DMS53 (cell line): ENCODE measurements at regions not wholly inside any gene's neighbourhood (a gene's known extent, or its start where the extent isn't known, plus 50 kb on each side); places are given as distances from the start of the nearest gene placed in this dataset.

ENCODE experiments used
- DNase-seq: peaks from one replicate; lab custom pipeline; 2025; lab: John Stamatoyannopoulos, UW

DNA sequence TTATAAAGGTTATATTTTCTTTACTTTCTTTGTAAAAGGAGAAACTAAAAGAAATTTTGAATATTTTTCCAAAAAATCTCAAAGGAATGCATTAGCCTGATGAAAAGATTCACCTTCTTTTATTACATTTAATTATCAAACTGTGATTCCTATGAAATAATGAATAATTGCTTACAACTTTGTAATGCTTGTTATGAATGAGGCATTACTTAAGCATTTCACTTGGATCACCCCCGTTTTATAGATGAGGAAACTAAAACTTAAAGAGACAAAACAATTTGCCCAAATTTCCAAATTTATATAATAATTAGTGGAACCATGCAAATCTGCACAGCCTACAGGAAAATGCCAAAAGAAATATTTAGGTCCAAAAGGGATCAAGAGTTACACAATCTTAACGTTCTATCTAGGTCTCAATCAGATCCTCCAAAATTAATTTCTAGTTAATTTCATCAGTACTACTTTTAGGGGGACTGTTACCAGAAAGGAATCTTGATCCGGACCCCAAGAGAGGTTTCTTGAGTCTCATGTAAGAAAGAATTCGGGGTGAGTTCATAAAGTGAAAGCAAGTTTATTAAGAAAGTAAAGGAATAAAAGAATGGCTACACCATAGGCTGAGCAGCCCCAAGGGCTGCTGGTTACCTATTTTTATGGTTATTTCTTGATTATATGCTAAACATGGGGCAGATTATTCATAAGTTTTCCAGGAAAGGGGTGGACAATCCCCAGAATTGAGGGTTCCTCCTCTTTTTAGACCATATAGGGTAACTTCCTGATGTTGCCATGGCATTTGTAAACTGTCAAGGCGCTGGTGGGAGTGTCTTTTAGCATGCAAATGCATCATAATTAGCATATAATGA is 288.0 kb downstream of the ADGB start:
- no peak for DNase-seq

DNA sequence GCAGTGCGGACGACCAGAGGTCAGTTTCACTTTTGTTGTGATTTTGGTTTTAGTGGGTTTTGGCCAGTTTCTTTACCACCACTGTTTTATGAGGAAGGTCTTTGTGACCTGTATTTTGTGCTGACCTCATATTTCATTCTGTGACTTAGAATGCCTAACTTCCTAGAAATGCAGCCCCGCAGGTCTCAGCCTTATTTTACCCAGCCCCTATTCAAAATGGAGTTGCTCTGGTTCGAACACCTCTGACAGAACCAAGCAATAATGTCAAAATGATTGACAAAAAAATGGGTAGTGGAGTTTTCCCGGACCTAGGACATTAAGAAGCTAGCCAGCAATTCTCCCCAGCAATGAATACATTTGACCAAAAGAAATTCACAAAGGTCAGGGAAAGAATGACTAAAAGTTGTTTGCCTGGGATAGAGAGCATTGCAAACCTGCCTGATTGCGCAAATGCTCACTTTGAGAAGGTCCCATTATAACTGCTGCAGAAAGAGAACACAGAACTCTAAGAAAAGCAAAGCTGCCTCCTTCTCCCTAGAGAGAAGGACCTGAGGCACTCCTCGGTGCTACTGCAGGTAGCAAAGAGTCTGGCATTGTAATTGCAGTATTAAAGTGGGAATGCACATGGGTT is 288.8 kb downstream of the ADGB start:
- no peak for DNase-seq

DNA sequence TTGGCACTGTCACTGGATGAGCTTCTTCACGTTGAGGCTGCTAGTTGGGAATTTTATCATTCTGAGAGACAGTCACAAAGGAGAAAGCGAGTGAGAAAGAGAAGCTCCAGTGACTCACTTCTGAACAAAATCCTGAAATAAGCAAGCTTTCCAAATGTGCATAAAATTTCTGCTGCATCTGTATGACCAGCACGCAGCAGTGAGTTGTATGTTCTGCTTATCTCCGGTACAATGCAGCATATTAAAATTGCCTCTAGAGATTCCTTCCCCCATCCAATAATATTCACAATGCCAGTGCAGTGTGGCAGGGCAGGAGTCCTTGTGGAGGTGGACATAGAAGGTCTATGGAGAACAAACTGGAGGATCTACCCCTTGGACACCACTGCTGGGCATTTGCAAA is 290.5 kb downstream of the ADGB start:
- DNase-seq = no peak

- DNase-seq = no peak
Measured at GRCh38 chr6:146890172-146890571, 291.4 kb downstream of the ADGB start.

DNA sequence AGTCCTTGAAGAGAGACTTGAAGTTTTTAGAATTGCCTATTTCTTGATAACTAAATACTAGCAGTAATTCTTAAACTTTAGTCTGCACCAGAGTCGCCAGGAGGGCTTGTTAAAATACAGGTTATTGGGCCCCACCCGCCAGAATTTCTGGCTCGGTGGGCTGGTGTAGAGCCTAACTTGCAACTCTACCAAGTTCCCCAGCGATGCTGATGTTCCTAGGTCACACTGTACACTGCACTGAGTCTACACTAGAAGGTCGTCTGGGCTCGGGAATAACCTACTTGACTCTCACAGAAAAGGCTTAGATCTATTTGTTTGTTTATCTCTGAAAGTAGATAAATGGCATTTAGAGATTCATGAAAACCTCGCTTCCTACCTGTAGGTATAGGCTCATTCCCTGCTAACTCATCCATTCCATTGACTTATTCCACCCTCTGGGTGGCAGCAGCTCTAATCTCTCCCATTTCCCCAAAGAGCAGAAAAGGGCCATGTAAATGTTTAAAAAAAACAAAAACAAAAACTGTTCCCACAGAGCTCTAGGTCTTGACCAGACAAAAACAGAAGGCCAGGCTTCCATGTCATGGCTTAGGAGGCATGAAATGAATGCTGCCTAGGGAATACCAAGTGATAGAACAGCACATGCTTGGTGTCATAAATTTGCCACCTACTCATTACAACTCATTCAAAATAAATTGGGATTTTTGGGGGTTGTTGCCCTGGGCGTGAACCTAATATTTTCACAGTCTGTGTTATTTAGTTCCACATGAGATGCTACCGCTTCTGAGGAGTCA is 292.1 kb downstream of the ADGB start:
- DNase-seq = no peak

- DNase-seq = no peak
Measured at GRCh38 chr6:146891615-146892265, 293.0 kb downstream of the ADGB start.

DNA sequence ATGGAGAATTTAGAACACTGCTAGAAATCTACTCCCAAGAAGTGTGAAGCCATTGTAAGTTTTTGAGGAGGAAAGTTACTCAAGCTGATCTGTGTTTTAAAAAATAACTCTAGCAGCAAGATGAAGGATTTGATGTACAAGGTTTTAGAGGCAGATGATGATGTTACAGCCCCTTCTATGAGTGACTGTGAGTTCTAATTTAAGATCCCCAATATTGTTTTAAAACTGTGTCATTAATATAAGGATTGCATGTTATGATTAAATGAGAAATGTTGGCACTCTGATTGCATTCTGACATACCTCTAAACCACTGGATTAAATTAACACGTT is 293.5 kb downstream of the ADGB start:
- no peak for DNase-seq

- DNase-seq = no peak
Measured at GRCh38 chr6:146892613-146893401, 294.0 kb downstream of the ADGB start.

GRCh38 chr6:146893690-146894089 is 294.9 kb downstream of the ADGB start:
- no peak for DNase-seq

- no peak for DNase-seq
Measured at GRCh38 chr6:146894624-146895023, 295.9 kb downstream of the ADGB start.

- no peak for DNase-seq
Measured at GRCh38 chr6:146895101-146895771, 296.5 kb downstream of the ADGB start.

DNA sequence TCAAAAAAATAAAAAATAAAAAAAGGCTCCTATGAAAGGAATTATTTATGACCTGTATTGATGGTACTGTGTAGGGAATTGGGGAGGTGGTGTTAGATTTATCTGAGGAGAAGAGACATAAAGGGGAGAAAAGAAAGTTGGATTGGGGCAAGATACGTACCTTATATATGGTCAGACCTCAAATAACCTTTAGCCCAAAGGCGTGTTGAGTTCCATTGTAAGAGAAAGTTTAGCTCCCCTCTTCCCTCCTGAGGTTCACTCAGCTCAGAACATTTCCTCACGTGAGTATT is 296.9 kb downstream of the ADGB start:
- DNase-seq = no peak

- no peak for DNase-seq
Measured at GRCh38 chr6:146896062-146896813, 297.5 kb downstream of the ADGB start.

DNA sequence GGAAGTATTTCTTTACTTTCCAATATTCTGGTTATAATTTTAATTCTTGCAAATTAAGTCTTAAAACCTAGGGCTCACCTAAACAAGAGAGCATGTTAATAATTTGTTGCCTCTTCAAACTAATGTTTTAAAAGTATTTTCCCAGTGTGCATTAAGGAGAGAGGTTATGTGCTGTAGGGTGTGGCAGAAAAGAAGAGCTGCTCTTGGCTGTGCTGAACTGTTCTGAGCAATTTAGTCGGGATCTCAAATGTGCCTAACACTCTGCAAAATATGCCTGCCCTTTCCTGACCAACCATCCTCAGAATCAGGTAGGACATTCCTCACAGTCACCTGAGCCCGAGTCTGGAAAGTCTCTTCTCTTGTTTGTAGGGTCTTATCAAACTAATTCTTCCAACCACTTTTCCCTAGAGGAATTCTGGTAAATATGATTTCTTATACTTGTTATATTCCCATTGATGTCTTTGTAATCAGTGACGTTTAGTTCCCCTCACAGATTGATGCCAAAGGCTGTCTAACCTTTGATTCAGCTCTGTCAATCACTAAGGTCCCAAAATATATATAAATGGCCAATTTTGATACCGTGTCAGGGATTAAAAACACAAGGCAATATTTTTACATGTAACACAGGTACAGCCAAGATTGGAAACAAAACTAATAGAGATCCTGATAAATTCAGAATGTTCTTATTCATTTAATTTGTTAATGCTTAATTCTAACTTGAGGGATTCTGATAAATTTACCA is 298.4 kb downstream of the ADGB start:
- no peak for DNase-seq

- no peak for DNase-seq
Measured at GRCh38 chr6:146898069-146898887, 299.5 kb downstream of the ADGB start.

DNA sequence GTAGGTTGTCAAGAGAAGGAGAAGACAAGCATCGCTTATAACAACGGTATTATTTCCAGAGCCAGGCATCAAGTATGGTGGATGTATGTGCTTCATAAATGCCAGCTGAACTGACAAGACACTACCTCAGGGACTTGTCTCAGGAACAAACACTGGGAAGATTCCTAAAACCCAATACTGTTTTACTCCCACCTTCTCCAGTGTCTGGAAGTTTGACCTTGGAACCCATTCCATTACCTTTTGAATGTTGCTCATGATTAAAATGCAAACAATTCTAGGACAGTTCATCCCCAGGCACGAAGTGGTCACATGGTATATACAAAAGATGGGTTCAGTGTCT is 300.1 kb downstream of the ADGB start:
- no peak for DNase-seq

GRCh38 chr6:146901940-146902816 is 302.0 kb upstream of the STXBP5 start:
- DNase-seq = peak; percentile 42

- no peak for DNase-seq
Measured at GRCh38 chr6:146902846-146903245, 301.4 kb upstream of the STXBP5 start.
